ENCODE measurements at regions not wholly inside any gene's neighbourhood (a gene's known extent, or its start where the extent isn't known, plus 50 kb on each side); places are given as distances from the start of the nearest gene placed in this dataset.

- TF ChIP-seq POLR2A (IDR thresholded peaks at IDR 0.05) = no peak
- no peak for TF ChIP-seq CTCF (IDR thresholded peaks at IDR 0.05)
- Histone ChIP-seq H3K4me1 (no peaks in the 10 kb centered on the region), H3K4me3 (no peak overlapping the region), H3K27me3 (no peaks in the 10 kb centered on the region), H3K36me3 (no peaks in the 10 kb centered on the region), H3K9me3 (no peaks in the 10 kb centered on the region), H3K27ac (no peak overlapping the region)
- DNase-seq = no peak
- intact Hi-C loops (cut with DNase I) = no loop called here
Observed at GRCh38 chr11:26243426-26243825, 88.5 kb upstream of the ANO3 start.

- Histone ChIP-seq H3K4me3 (no peak overlapping the region), H3K36me3 (no peaks in the 10 kb centered on the region), H3K27me3 (no peaks in the 10 kb centered on the region), H3K27ac (peak overlapping the region in 1 of 4 donors; percentile 14), H3K4me1 (no peaks in the 10 kb centered on the region), H3K9me3 (no peaks in the 10 kb centered on the region)
- DNase-seq = no peak
- 24 to 64% methylated on average over 2 of the region's 2 CpGs for WGBS, 2 donors
- intact Hi-C loops (cut with DNase I) = no loop called here
- TF ChIP-seq POLR2A (IDR thresholded peaks at IDR 0.05) (no peak), CTCF (IDR thresholded peaks at IDR 0.05) (no peak)
Observed at GRCh38 chr11:26244207-26244606, 87.7 kb upstream of the ANO3 start.

- Histone ChIP-seq H3K27ac (no peak overlapping the region), H3K4me1 (no peaks in the 10 kb centered on the region), H3K4me3 (no peak overlapping the region), H3K36me3 (no peaks in the 10 kb centered on the region), H3K27me3 (no peaks in the 10 kb centered on the region), H3K9me3 (no peaks in the 10 kb centered on the region)
- TF ChIP-seq CTCF (IDR thresholded peaks at IDR 0.05) (no peak), POLR2A (IDR thresholded peaks at IDR 0.05) (no peak)
- intact Hi-C loops (cut with DNase I) = no loop called here
- WGBS, 2 donors = 73 to 89% methylated on average over 1 of the region's 1 CpG
- no peak for DNase-seq
Observed at GRCh38 chr11:26245046-26245445, 86.9 kb upstream of the ANO3 start.

- H3K4me3 ChIP-seq = no peak overlapping the region
- no peaks in the 10 kb centered on the region for H3K36me3 ChIP-seq
- intact Hi-C loops (cut with DNase I) = no loop called here
- H3K27me3 ChIP-seq = no peaks in the 10 kb centered on the region
- no peaks in the 10 kb centered on the region for H3K4me1 ChIP-seq
- no peak overlapping the region for H3K27ac ChIP-seq
- H3K9me3 ChIP-seq = no peaks in the 10 kb centered on the region
- no peak for DNase-seq
- TF ChIP-seq POLR2A (IDR thresholded peaks at IDR 0.05) (no peak), CTCF (IDR thresholded peaks at IDR 0.05) (no peak)
Observed at GRCh38 chr11:26247340-26247739, 84.6 kb upstream of the ANO3 start.

GRCh38 chr11:26248661-26249060 lies 83.3 kb upstream of the ANO3 start:
- TF ChIP-seq POLR2A (IDR thresholded peaks at IDR 0.05) = no peak
- no peak for TF ChIP-seq CTCF (IDR thresholded peaks at IDR 0.05)
- Histone ChIP-seq H3K27me3 (no peaks in the 10 kb centered on the region), H3K9me3 (no peaks in the 10 kb centered on the region), H3K27ac (no peak overlapping the region), H3K4me3 (no peak overlapping the region), H3K4me1 (no peaks in the 10 kb centered on the region), H3K36me3 (no peaks in the 10 kb centered on the region)
- 80 to 83% methylated on average over 8 of the region's 8 CpGs for WGBS, 2 donors
- DNase-seq = no peak
- intact Hi-C loops (cut with DNase I) = no loop called here
